ENCODE measurements at regions not wholly inside any gene's neighbourhood (a gene's known extent, or its start where the extent isn't known, plus 50 kb on each side); places are given as distances from the start of the nearest gene placed in this dataset.

- TF ChIP-seq, protein P1, sequence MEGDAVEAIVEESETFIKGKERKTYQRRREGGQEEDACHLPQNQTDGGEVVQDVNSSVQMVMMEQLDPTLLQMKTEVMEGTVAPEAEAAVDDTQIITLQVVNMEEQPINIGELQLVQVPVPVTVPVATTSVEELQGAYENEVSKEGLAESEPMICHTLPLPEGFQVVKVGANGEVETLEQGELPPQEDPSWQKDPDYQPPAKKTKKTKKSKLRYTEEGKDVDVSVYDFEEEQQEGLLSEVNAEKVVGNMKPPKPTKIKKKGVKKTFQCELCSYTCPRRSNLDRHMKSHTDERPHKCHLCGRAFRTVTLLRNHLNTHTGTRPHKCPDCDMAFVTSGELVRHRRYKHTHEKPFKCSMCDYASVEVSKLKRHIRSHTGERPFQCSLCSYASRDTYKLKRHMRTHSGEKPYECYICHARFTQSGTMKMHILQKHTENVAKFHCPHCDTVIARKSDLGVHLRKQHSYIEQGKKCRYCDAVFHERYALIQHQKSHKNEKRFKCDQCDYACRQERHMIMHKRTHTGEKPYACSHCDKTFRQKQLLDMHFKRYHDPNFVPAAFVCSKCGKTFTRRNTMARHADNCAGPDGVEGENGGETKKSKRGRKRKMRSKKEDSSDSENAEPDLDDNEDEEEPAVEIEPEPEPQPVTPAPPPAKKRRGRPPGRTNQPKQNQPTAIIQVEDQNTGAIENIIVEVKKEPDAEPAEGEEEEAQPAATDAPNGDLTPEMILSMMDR (IDR thresholded peaks at IDR 0.05) = no peak
- TF ChIP-seq EP300 (IDR thresholded peaks at IDR 0.05) (no peak), POLR2AphosphoS5 (IDR thresholded peaks at IDR 0.05) (no peak)
Observed at GRCh38 chr6:23890543-23891227, 235.3 kb upstream of the NRSN1 start.

Measured in sigmoid colon (tissue), 4 donors.